Right forelimb (tissue), 1 donor: ENCODE measurements at regions not wholly inside any gene's neighbourhood (a gene's known extent, or its start where the extent isn't known, plus 50 kb on each side); places are given as distances from the start of the nearest gene placed in this dataset.
A peak's percentile ranks its signal among the peaks of the same experiment; 100 is the strongest.

ENCODE experiments used
- DNase-seq: peaks from one replicate; pipeline ENCODE4 v3.0.0-alpha.2; 2018

DNA sequence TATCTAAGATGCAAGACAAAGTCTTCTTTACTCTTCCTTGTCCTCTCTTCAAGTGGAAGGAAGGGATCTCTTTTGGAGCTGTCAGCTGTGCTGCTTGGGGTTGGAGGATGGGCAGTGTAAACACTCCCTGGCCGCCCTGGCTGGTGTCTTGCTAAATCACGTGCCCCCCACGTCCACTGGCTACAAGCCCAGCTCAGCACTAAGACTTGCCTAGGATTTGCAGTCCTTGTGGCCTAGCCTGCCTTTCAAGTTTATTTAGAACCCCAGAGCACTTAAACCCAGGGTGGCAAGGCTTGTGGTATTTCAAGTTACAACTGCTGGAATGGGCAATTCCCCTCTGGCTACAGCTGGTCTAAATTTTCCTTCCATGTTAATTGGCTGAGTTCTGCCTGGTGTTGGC is 272.4 kb upstream of the MYO3A start:
- no peak for DNase-seq

DNA sequence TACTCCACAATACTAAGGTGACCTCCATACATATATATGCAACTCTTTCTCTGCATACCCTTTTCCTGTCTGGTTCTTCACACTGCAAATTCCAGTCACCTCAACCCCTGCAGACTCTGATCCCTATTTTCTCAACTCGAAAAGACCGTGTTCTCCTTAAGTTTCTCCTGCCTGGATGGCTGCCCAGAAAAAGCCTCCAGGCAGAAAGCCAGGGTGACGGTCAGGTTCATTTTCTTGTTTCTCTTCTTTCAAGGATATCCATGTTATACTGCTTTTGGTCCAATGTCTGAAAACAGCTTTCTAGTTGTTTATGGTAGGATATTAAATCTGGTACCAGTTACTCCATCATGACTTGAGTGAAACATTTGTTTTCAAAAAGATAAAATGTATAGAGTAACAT is 267.8 kb upstream of the MYO3A start:
- DNase-seq: no peak

DNA sequence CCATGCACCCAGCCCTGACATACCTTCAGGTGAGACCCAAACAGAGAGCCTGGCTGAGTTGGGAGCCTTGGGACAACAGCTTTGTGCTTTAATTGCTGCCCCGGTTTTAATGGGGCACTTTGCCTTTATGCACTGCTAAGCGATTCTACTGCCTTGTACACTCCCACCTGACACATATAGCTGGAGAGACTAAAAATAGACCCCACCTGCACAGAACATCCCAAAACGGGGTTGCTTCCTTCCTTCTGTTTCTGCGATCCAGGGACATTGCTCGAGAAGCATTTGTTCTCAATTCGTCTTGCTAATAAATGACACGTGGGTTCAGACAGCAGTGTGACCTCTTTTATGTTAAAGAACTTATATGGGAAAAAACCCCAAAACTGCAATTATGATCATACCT is 258.8 kb upstream of the MYO3A start:
- no peak for DNase-seq

DNA sequence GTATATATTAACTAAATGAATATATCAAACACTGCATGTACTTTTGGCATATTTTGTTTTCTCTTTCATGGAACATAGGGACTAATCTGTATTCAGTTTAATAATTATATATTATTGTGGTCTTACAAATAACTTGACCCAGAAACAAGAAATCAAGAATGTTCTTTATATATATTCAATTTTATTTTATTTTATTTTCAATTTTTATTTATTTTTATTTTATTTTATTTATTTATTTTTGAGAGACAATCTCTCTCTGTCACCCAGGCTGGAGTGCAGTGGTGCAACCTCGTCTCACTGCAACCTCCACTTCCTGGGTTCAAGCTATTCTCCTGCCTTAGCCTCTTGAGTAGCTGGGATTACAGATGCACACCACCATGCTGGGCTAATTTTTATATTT is 258.4 kb upstream of the MYO3A start:
- no peak for DNase-seq

DNA sequence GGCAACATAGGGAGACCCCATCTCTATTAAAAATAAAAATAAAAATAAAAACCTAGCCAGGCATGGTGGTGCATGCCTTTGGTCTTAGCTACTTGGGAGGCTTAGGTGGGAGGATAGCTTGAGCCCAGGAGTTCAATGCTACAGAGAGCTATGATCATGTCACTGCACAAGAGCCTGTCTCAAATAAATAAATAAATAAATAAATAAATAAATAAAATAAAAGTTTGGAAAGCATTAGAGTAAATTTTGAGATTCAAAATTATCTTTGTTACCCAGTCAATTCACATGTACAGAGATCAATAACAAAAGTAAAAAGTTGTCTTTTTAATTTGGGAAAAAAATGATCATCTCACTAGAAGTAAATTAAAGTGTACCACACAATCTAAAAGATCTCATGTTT is 255.8 kb upstream of the MYO3A start:
- DNase-seq: no peak

DNA sequence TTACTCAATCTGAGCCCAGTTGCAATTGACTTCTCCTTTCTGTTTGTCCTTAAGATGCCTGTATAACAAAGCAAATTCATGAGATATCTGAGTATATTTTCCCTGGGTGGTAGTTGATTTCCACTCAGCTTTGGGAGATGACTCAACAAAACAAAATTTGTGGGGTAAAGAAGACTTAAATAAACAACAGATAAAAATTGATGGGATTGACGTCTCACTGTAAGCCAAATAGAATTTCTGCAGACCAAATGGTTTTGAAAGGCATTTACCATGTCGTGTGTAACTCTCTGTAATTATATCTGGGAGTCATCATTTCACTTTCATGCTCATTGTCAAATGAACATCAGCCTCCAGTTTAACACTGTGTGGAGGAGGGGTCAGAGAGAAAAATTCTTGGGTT is 255.4 kb upstream of the MYO3A start:
- no peak for DNase-seq

DNA sequence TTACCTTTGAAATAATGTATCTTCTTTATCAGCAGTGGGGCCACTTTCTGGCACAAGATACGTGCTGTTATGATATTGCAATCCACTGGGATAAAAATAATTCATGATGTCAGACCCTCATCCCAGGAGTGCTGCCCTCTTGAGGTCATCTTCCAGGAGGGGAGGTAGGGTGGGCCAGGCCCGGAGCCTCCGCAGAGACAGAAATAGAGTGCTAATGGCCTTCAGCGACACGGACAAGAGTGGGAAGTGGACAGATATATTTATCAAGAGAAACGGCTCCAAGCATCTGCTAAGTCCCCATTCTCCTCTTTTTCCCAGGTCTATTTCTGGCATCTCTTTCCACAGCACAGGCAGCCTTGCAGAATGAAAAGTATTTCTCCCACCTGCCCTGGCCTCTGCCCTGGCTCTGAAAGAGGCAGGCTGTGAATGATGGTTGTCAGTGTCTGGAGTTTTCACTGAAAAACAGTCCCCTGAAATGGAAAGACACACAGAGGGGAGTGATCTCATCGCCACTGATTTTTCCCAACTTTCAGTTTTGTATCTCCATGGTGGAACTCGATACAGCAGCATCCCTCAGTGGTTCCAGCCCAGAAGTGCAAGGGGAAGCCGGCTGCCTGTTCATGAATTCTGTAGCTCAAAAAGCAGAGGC is 251.7 kb upstream of the MYO3A start:
- peak; percentile 66 for DNase-seq

DNA sequence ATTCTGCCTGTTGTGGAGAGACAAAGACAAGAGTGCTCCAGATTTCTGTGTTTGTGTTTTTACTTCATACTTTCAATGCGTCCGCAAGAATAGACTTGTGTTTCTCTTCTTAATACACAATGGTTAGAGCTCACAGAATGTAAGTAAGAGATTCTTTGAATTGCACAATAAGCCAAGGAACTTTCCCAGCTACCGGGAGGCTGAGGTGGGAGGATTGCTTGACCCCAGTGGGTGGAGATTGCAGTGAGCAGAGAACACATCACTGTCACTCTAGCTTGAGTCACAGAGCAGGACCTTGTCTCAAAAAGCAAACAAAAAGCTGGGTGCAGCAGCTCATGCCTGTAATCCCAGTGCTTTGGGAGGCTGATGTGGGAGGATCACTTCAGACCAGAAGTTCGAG is 250.7 kb upstream of the MYO3A start:
- no peak for DNase-seq

DNA sequence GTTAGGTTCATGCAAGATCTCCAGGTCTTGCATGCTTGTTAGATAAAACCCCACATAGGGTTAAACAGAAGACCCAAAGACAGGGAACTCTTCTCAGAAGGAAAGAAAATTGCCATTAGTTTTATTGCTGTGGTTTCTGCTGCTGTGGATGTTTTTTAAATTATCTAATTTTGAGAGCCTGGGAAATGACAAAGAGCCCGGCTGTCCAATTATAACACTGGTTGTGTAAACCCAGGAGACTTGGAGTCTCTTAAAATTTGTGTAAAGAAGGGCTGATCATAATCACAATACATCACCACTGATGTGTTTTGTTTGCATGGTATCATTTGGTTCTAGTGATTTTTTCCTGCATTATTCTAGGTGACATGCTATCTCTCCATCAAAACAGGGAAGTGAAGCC is 246.5 kb upstream of the MYO3A start:
- no peak for DNase-seq

DNA sequence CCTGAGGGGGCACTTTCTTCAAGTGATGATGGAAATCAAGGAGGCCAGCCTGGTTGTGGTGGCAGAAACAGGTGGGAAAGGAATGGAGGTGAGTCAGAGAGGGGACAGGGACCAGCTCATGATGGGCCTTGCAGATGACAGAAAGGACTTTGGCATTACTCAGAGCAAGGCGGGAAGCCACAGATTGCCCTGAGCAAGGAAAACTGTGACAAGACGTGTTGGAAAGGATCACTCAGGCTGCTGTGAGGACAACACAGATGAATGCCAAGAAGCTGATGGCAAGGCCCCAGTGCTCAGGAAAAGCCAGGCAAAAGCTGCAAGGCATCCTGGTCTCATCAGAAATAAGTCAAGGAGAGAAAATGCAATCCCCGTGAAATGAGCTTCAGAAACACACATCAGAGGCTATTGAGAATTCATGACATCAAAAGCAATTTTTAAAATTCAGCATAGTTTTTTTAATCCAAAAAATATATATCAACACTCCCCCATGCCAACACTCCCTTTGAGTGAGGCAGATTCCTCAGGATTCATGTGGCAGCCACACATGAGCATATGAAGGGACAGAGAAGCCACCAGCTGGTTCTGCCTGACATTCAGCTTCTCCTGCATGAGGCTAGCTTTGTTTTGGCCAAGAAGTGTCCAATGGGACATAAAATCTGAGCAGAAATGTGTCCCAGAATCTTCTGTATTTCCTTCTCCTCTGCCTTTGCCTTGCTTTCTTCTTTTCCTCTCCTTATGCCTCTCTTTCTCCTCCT is 244.5 kb upstream of the MYO3A start:
- no peak for DNase-seq

DNA sequence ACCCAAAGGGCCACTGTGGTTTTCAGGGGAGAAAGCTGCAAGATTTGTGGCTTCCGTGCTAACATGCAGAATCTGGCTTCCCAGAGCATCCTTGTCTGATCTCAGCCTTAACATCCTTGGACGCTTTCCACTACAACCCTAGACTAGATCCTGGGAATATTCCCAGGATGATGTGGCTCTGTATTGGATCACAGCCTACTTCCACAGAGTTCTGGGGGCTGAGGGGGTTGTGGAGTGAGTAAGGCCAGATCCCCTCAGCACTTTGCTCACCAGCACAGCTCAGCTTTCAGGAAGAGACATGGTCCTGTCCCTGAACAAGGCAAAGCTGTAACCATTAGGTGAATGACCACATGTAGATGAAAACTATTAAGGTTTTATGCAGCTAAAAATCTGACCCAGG is 241.3 kb upstream of the MYO3A start:
- DNase-seq: no peak

DNA sequence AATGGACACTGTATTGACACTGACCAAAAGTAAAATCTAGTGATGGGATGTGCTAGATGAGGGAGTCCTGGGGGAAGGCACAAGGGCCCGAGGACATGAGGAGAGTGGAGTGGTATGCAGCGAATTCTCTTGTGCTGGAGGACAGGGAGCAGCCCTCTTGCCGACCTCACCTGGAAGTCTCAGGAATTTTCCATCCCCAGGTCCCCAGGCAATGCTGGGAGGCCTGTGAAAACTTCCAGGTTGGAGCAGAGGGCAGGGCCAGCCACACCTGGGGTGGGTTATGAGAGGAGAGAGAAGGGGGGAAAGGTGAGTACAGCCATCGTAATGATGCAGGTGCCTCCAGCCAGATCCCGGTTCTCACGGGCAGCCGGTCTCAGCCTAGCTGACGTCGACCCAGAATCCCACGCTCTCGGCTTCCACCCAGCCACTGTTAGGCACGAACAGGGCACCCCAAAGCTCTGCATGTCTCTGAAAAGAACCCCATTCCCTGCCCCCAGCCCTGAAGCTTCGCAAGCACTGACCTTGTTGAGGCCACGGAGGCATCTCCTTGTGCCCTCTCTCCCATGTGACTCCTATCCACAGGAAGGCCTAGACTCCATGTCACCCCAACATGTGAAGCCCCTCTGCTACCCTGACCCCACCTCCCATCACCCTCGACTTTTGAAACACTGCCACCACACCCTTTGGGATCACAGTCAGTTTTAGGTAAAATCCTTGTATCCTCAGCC is 239.7 kb upstream of the MYO3A start:
- DNase-seq: no peak

DNA sequence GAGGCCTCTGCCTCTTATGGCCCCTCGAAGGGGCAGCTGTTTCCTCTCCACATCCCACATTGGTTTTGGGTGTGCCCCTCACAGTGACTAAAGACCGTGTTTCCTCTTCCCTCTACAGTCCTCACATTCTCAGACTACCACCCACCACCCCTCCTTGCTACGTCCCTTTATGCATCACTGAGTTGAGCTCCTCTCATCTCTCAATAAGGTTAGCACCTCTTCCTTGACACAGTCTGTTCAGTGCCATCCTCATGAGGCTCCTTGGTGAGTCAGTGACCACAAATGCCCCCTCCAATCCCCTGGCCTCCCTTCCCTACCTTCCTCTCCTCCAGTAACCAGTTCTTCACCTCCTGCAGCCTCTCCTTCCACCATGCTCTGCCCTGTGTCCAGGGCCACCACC is 239.1 kb upstream of the MYO3A start:
- no peak for DNase-seq

DNA sequence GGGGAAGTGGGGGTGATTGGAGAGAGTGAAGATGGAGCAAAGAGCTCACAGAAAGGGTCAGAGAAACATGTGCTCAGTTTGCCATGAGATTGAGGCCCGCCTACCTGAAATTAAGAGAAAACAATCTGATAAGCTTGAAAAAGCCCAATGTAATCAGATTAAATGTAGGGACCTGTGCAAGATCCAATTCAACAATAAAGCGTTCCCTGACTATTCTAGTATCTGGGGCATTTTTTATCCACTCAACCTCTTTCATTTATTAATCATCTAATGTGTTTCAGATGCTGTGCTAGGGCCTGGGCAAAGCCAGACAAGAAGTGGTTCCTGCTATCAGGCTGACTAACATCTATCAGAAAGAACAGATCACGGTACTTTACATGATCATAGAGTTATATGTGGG is 238.4 kb upstream of the MYO3A start:
- no peak for DNase-seq

DNA sequence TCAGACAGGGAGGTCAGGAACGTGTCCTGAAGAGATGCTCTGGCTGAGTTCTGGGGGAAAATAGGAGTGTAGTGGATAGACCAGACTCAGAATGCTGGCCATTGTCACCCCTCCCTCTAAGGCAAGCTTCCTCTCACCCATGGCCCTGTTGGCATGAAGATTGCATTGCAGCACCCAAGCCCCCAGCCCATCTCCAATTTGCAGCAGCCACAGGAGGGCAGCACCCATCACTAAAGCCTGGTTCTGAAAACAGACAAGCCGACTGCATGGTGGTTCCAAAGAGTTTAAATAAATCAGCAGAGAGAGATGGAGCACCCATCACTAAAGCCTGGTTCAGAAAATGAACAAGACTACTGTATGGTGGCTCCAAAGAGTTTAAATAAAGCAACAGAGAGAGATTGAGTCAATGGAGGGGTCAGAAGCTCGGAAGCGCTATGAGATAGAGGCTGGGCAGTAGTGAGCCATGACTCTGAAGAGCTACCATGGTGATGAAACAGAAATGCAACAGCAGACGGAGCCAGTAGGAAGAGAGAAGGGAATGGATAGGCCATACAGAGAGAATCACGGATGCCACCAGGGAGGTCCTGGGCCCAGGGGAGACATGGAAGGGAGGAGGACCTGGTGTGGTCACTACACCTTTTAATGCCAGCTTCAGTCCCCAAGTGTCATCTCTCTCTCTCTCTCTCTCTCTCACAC is 237.9 kb upstream of the MYO3A start:
- DNase-seq: no peak

DNA sequence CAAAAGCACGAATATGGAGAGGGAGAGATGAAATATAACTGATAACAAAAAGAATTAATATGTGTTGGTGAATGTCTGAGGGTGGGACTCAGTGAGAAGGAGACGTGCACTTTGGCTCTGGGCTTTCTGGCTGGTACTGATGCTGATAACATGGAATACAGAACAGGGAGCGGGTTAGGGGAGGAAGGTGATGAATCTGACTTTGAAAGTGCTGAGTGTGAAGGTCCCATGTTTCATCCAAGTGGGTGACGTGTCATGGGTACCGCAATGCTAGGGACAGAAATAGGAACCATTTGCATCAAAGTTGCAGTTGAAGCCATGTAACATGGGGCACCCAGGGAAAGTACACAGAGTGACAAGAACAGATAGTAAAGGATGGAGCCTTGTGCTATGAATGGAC is 236.6 kb upstream of the MYO3A start:
- no peak for DNase-seq

DNA sequence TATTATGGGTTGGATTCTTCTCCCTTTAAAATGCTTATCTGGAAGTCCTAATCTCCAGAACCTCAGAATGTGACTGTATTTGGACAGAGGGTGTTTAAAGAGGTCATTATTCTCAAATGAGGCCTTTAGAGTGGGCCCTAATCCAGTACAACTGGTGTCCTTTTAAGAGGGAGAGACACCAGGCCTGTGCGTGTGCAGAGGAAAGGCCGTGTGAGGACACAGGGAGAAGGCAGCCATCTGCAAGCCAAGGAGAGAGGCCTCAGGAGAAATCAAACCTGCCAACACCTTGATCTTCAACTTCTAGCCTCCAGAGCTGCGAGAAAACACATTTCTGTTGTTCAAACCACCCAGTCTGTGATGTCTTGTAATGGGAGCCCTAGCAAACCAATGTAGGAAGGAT is 235.4 kb upstream of the MYO3A start:
- DNase-seq: no peak

DNA sequence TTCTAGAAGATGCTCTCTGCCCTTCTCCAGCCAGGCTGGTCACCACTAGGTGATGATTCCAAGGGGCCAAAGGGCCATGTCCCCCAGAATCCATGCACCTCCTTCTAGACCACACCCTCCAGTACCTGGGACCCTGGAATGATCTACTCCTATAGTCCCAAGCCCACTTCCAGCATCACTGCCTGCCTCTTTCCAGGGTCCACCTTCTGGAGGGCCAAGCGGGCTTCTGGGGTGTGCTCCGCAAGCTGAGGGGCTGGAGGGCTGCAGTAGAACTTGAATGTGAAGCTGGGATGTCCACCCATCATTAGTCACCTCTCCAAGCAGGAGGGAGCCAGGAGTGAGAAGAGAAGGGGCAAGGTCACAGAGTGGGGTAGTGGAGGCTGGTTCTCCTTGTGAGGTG is 234.4 kb upstream of the MYO3A start:
- DNase-seq: no peak

DNA sequence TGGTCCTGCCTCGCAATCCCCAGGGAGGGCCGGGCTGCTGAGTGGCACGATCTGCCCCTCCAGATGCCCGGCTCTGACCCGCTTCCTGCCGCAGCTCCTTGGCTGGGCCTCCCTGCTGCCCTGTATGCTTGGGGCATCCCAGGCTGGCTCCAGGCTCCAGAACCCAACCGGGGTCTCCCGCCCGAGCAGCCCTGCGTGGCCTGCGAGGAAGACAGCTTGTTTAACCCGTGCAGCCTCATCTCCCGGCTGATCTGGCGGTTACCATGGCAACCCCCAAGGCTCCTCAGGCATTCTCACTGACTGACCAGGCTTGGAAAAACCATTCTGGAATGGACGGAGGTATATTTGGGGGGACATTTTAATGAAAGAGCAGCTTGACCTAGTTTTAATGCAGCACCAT is 232.4 kb upstream of the MYO3A start:
- DNase-seq: no peak

DNA sequence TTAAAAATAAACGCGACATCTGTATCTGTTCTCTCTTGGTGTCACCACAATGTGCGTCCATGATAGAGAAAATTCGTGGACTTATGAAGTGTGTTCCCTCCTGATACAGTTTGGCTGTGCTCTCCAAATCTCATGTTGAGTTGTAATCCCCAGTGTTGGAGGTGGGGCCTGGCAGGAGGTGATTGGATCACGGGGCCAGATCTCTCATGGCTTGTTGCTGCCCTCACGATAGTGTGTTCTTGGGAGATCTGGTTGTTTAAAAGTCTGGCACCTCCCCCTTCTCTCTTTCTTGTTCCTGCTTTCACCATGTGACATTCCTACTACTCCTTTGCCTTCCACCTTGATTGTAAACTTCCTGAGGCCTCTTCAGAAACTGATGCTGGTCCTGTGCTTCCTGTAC is 229.4 kb upstream of the MYO3A start:
- no peak for DNase-seq

DNA sequence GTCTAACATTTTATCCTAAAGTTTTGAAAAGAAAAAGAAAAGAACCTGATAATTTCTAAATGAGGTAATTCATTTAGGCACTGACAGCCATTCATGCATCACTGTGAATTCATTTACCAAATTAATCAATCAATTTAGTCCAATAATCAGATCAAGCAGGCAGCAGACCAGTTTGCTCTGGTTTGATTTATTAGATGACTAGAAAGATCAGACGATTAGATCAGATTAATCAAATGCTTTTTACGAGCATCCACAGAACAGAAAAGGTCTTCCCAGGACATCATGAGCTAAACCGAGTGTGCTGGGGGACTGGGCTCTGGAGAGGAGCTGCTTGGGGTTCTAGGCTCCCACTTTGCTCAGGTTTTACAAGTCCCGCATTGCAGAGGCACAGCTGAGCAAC is 226.5 kb upstream of the MYO3A start:
- DNase-seq: no peak

DNA sequence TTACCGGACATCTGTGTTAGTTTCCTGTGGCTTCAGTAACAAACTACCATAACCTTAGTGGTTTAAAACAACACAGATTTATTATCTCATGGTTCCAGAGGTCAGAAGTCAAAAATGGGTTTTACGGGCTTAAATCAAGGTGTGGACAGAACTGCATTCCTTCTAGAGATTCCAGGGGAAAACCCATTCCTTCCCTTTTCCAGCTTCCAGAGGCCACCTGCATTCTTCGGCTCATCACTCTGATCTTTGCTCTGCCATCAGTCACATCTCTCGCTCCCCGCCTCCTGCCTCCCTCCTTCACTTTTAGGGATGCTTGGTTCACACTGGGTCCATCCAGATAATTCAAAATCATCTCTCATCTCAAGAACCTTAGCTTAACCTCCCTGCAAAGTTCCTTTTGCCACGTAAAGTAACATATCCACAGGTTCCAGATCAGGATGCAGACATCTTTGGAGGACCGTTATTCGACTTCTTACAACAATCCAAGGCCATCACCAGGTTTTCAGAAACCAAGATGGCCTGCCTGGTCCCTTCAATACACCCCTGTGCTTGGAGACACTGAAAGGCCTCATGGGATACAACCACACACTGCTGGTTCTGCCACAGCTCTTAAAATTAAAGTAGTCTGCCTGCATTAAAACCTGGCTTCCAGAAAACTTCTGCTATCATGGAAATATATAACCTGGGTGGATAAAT is 225.9 kb upstream of the MYO3A start:
- DNase-seq: no peak

DNA sequence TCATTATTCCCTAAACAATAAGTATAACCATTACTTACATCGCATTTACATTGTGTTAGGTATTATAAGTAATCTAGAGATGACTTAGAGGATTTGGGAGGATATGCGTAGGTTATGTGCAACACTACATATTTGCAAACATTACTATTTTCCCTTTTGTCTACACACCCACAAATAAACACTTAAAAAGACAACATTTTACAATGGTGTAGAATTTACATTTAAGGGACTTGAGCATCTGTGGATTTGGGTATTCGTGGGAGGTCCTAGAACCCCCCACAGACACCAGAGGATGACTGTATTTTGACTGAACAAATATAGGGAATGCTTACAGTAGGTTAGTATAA is 220.2 kb upstream of the MYO3A start:
- DNase-seq: no peak
